OCI-LY1 (cell line): ENCODE measurements at regions not wholly inside any gene's neighbourhood (a gene's known extent, or its start where the extent isn't known, plus 50 kb on each side); places are given as distances from the start of the nearest gene placed in this dataset.

Source experiments
- CTCF ChIP-seq: fragments of 200-600 bp; sonication (generic), shearing (Covaris generic); IDR thresholded peaks from 2 replicates; pipeline ENCODE4 v1.5.1; 2017; ENCODE audit warnings: mild to moderate bottlenecking, antibody characterized with exemption, low read length, moderate library complexity, mixed read lengths
- EZH2 ChIP-seq: fragments of 200-600 bp; sonication (generic), shearing (Covaris generic); IDR thresholded peaks from 2 replicates; pipeline ENCODE4 v1.8.0; 2017; ENCODE audit warnings: borderline replicate concordance, mixed run types, mild to moderate bottlenecking, antibody characterized with exemption, low read length, moderate library complexity, mixed read lengths

GRCh38 chr4:131721883-131722282, 1427.2 kb upstream of the PCDH10 start:
- TF ChIP-seq CTCF: no peak
- TF ChIP-seq EZH2: no peak
